ENCODE measurements at regions not wholly inside any gene's neighbourhood (a gene's known extent, or its start where the extent isn't known, plus 50 kb on each side); places are given as distances from the start of the nearest gene placed in this dataset.

- no peak for TF ChIP-seq CTCF (IDR thresholded peaks at IDR 0.05)
- no peak for TF ChIP-seq POLR2A (IDR thresholded peaks at IDR 0.05)
These were observed 181.0 kb upstream of the BMP4 start for GRCh38 chr14:54137614-54137961.
